Esophagus squamous epithelium (tissue), 4 donors: ENCODE measurements at regions not wholly inside any gene's neighbourhood (a gene's known extent, or its start where the extent isn't known, plus 50 kb on each side); places are given as distances from the start of the nearest gene placed in this dataset.

Source experiments
- CTCF ChIP-seq, 6 experiments: fragments of 450-650 bp in 4 of 6; fragments of 200-600 bp in 2 of 6; sonication (generic) in 2 of 6; IDR thresholded peaks; one replicate each; pipeline ENCODE4 v1.5.1; 2016 to 2019; ENCODE audit warnings: antibody characterized with exemption in 6 of 6, mild to moderate bottlenecking in 4 of 6, moderate library complexity in 4 of 6
- POLR2A ChIP-seq, 4 donors: fragments of 450-650 bp; IDR thresholded peaks; one replicate each; pipeline ENCODE4 v1.6.1; 2017; ENCODE audit warnings: antibody characterized with exemption in 4 of 4, mild to moderate bottlenecking in 4 of 4, moderate library complexity in 3 of 4

DNA sequence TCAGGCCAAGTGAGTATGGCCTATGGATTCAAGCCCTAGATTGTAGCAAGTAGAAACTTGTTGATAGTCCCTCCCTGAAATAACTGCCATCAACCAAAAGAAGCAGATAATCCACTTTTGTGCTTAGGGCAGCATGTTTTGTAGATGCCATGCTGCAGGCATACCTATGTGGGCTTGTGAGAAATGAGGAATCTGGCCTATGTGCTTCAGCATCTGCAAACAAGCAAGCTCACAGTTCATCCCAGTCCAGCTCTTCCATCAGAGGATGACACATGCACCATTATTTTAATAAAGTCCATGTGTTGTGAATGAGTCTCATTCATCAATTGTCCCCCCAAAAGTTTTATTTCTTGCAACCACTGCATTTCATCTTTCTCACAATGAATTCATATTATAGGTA is 421.9 kb upstream of the DIPK2B start:
- TF ChIP-seq CTCF (IDR thresholded peaks at IDR 0.05) (no peak), POLR2A (IDR thresholded peaks at IDR 0.05) (no peak)
